A204.1 (cell line): ENCODE measurements at regions not wholly inside any gene's neighbourhood (a gene's known extent, or its start where the extent isn't known, plus 50 kb on each side); places are given as distances from the start of the nearest gene placed in this dataset.

Experiments used
- FAIRE-seq: peaks from 2 replicates; lab custom pipeline; 2012; peaks lifted over from hg19 to GRCh38; lab: Jason Lieb, UNC

- no peak for FAIRE-seq
These were observed 239.9 kb upstream of the TRPM3 start for GRCh38 chr9:71361357-71361756.

DNA sequence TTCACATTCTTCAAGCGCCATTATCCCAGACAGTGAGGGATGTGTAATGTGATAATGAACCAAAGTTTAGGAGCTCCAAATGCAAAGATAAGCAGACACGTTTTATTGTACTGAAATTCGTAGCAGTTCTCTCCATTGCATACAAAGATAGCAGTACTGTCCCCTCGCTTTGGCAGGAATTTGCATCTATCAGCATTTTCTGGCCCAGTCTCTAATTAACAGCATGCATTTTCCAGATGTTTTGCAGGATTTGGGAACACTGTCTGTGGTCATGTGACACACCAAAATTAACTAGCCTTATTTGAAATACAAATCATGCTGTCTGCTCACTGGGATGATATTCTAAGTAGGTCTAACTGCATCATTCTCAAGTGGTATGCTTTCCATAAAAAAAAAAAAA, 235.9 kb upstream of the TRPM3 start:
- no peak for FAIRE-seq

DNA sequence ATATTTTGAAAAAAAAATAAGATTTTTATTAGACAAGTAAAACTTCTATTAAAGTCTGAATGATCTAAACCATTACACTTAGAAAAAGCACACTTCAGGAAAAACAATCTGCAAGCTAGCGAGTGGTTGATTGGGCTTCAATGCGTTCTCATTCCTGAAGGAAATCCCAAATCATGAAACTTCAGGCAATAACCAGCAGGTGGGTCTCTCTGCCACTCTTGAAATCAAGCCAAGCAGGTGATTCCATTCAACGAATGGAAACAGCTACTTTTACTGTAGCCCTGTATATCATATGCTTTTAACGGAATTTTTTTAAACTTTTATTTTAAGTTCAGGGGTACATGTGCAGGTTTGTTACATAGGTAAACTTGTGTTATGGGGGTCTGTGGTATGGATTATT, 234.5 kb upstream of the TRPM3 start:
- FAIRE-seq, result no peak

DNA sequence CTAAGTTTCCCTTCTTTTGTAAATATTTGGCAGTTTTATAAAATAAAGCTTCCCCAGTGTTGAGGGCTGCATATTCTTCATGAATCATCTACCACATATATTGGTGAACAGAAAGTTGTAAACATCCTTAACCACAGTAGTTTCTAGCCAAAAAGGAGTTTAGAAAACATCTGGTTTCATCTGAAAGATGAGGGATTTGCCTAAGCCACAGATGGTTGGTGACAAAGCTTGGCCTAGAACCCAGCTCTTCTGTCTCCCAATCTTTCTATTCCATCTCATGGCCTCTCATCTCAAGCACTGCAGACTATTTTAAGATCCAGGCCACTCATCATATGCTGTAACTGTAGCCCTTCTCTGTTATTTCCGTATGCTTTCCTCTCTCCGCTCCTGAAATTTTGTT, 232.3 kb upstream of the TRPM3 start:
- FAIRE-seq, result no peak

DNA sequence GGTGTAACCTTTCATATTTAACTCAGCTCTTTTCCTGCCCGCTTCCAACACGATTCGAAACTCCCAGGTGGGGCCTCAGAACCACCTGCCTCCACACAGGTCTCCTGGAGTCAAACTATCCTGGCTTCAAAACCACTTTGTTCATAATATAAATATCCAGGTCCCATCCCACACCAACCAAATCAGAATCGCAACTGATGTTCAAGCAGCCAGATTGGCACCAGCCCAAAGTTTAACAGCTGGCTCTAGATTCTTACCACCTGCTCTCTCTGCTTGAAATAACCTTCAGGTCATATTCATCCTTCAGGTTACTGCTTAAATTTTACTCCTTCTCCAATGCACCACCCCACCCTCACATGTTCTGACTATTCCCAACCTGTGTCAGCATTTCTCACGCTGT, 231.4 kb upstream of the TRPM3 start:
- FAIRE-seq, result no peak

GRCh38 chr9:71349218-71349617, 227.8 kb upstream of the TRPM3 start:
- FAIRE-seq, result no peak

DNA sequence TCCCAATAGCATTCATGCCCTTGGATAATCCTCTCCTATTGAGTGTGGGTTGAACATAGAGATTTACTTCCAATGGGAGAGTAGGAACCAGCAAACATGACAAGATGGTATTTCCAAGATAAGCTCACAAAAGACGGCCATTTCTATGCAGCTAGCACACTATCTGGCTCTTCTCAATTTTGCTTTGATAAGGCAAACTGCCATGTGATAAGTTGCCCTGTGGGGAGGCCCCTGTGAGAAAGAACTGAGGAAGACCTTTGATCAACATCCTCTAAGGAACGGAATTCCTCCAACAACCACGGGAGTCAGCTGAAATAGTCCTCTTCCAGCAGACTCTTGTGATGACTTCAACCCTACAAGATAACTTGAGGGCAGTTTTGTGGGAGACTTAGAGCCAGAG, 211.9 kb upstream of the TRPM3 start:
- no peak for FAIRE-seq

DNA sequence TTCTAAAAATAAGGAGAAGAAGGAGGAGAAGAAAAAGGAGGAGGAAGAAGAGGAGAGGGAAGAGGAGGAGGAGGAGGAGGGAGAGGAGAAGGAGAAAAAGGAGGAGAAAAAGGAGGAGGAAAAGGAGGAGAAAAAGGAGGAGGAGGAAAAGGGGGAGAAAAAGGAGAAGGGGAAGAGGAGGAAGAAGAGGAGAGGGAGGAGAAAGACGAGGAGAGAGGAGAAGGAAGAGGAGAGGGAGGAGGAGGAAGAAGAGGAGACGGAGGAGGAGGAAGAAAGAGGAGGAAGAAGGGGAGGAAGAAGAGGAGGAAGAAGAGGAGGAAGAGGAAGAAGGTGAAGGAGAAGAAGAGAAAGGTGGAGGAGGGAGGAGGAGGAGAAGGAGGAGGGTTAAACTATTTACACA, 210.2 kb upstream of the TRPM3 start:
- FAIRE-seq, result no peak

- FAIRE-seq, result no peak
These were observed 208.5 kb upstream of the TRPM3 start for GRCh38 chr9:71329873-71330272.

GRCh38 chr9:71326360-71326759, 204.9 kb upstream of the TRPM3 start:
- FAIRE-seq, result no peak

DNA sequence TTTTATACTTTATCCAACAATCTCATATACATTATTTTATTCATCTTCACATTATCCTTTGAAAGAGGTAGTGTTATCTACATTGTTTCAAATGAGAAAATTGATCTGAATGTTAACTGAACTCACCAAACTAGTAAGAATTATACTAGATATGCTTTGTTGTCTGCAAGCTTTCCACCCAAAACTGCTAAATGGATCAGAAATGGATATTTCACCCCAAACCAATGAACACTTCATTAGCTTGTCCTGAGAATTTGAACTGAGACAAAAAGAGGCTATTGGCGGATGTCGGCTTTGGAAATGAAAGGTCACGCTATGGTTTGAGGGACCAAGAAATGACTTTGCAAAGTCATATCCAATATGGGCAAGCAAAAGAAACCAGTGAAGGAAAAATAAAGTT, 201.9 kb upstream of the TRPM3 start:
- FAIRE-seq, result no peak

- no peak for FAIRE-seq
These were observed 200.9 kb upstream of the TRPM3 start for GRCh38 chr9:71322311-71322710.

- no peak for FAIRE-seq
These were observed 187.0 kb upstream of the TRPM3 start for GRCh38 chr9:71308454-71308853.

- no peak for FAIRE-seq
These were observed 184.7 kb upstream of the TRPM3 start for GRCh38 chr9:71306134-71306533.

- no peak for FAIRE-seq
These were observed 181.9 kb upstream of the TRPM3 start for GRCh38 chr9:71303351-71303750.

GRCh38 chr9:71302776-71303175, 181.4 kb upstream of the TRPM3 start:
- no peak for FAIRE-seq

- no peak for FAIRE-seq
These were observed 174.5 kb upstream of the TRPM3 start for GRCh38 chr9:71295928-71296327.

DNA sequence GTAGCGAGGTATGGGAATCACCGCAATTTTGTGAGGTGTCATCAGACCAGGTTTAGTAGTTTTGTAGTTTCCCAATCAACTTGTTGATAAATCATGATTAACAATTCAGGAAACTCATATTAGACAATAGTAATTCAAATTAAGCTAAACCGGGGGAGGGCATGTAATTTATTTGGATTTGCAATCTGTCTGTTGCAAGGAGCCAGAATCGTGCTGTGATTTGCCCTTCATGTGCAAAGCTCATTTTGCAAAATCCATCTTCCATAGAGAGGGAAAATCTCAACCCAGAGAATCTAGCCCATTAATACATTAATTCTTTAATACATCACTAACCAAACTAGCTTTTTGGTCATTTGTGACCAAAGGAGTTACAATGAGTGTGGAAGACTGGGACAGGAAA, 164.7 kb upstream of the TRPM3 start:
- no peak for FAIRE-seq

DNA sequence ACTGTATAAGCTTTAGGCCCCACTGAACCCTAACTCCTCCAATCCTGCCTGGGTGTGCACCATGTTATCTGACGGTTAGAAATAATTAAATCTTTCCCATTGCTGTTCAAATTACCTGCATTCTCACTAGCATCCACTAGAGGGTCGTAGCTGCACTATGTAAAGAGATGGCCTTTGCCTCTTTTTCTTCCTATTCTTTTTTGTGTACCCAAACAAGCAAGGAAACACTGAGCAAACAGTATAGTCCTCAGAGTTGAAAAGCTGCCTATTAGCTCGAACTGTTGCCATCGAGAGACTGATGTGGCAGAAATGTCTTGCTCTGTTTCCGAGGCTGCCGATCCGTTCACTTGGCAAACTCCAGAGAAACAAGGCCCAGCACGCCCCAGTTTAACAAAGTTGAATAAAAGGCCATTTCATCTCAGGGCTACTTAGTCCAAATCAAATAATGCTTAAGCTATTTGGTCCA, 163.8 kb upstream of the TRPM3 start:
- peak; percentile 77 for FAIRE-seq

DNA sequence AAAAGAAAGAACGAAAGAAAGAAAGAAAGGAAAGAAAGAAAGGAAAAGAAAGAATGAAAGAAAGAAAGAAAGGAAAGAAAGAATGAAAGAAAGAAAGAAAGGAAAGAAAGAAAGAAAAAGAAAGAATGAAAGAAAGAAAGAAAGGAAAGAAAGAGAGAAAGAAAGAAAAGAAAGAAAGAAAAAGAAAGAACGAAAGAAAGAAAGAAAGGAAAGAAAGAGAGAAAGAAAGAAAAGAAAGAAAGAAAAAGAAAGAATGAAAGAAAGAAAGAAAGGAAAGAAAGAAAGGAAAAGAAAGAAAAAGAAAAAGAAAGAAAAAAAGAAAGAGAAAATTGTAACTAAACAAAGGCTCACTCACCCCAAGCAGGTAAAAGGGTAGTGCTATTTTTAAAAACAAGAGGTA, 160.7 kb upstream of the TRPM3 start:
- FAIRE-seq, result peak; percentile 78

- no peak for FAIRE-seq
These were observed 157.8 kb upstream of the TRPM3 start for GRCh38 chr9:71279151-71279739.

- FAIRE-seq, result no peak
These were observed 152.2 kb upstream of the TRPM3 start for GRCh38 chr9:71273613-71274012.

DNA sequence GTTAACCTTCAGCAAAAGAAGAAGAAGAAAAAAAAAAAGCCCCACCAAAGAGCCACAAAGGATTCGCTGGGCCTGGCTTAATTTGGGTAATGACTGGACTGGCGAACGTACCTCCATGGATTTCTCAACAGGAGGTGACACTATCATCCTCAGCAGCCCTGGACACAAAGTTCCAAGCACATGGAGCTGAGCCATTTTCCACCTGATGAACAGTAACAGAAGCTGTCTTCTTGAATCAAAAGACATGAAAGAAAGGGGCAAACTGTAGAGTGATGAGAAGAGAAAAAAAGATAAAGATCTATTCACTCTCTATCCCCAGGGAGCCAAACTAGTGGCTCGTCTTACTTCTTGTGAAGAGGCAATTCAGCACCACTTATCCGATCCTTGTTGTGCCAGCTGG, 150.2 kb upstream of the TRPM3 start:
- no peak for FAIRE-seq

GRCh38 chr9:71270554-71270953, 149.1 kb upstream of the TRPM3 start:
- no peak for FAIRE-seq

GRCh38 chr9:71269859-71270258, 148.4 kb upstream of the TRPM3 start:
- no peak for FAIRE-seq
